Thyroid gland (tissue), 4 donors: ENCODE measurements at regions not wholly inside any gene's neighbourhood (a gene's known extent, or its start where the extent isn't known, plus 50 kb on each side); places are given as distances from the start of the nearest gene placed in this dataset.

Experiments used
- CTCF ChIP-seq, 6 experiments: fragments of 200-600 bp in 3 of 6; fragments of 450-650 bp in 3 of 6; sonication (generic) in 3 of 6; IDR thresholded peaks; one replicate each; pipeline ENCODE4 v1.5.1; 2016 to 2019; ENCODE audit warnings: antibody characterized with exemption in 6 of 6, mild to moderate bottlenecking in 2 of 6, inconsistent platforms in 1 of 6, moderate library complexity in 1 of 6
- POLR2A ChIP-seq, 2 donors: fragments of 450-650 bp; IDR thresholded peaks; one replicate each; pipeline ENCODE4 v1.6.1; 2017; ENCODE audit warnings: antibody characterized with exemption in 2 of 2, mild to moderate bottlenecking in 2 of 2, moderate library complexity in 1 of 2

DNA sequence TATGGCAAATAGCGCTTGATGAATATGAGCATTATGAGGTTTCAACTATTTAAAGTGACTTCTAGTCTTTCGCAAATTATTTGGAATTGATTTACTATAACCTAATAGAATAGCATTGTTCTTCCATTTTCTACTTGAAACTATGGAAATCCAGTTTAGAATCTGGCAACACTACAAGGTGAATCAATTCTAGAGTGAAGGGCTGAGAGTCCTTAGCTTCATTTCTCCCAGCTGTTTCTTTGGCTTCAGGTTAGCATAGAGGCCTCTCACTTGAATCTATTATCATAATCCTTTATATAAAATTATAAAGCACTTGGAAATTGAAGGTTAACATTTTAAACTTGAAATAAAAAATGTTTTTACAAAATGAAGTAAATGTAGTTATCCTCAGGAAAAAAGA lies 318.8 kb downstream of the CCDC85A start:
- TF ChIP-seq POLR2A (IDR thresholded peaks at IDR 0.05) (no peak), CTCF (IDR thresholded peaks at IDR 0.05) (no peak)
